ENCODE measurements at regions not wholly inside any gene's neighbourhood (a gene's known extent, or its start where the extent isn't known, plus 50 kb on each side); places are given as distances from the start of the nearest gene placed in this dataset.
A peak's percentile ranks its signal among the peaks of the same experiment; 100 is the strongest.

DNA sequence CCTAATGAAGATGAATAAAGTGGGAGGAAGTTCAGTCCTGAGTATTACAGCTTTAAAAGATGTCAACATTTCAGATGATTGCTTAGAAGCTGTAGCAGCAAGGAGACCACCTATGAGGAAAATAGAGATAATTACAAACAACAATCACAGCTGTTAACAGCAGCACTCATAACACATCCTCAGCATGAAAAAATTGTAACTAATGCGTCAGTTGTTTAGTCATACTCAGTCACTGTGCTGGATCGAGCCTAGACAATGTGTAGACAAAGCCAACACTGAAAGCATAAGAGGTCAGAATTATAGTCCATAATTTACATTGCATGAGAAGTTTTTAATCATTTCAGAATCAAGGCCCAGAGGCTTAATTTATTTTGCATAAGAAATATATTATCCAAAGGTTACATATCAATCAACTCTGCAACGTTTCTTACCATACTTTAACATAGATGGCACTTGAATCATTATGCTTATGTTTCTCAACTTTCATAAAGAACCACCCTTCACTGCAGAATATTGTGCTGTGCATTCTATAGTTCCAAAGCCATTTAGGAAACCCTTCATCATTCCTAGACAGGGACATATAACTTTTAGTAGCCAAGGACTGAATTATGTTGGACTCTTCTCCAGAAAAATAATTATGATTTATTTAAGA is 60.2 kb upstream of the HAPLN1 start:
- DNase-seq (ENCODE audit: low read depth): no peak
- TF ChIP-seq, protein P1, sequence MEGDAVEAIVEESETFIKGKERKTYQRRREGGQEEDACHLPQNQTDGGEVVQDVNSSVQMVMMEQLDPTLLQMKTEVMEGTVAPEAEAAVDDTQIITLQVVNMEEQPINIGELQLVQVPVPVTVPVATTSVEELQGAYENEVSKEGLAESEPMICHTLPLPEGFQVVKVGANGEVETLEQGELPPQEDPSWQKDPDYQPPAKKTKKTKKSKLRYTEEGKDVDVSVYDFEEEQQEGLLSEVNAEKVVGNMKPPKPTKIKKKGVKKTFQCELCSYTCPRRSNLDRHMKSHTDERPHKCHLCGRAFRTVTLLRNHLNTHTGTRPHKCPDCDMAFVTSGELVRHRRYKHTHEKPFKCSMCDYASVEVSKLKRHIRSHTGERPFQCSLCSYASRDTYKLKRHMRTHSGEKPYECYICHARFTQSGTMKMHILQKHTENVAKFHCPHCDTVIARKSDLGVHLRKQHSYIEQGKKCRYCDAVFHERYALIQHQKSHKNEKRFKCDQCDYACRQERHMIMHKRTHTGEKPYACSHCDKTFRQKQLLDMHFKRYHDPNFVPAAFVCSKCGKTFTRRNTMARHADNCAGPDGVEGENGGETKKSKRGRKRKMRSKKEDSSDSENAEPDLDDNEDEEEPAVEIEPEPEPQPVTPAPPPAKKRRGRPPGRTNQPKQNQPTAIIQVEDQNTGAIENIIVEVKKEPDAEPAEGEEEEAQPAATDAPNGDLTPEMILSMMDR (conservative IDR thresholded peaks at IDR 0.05; ENCODE audit: low read length): no peak
- no peak overlapping the region for H3K4me3 ChIP-seq (ENCODE audit: low read length)

DNA sequence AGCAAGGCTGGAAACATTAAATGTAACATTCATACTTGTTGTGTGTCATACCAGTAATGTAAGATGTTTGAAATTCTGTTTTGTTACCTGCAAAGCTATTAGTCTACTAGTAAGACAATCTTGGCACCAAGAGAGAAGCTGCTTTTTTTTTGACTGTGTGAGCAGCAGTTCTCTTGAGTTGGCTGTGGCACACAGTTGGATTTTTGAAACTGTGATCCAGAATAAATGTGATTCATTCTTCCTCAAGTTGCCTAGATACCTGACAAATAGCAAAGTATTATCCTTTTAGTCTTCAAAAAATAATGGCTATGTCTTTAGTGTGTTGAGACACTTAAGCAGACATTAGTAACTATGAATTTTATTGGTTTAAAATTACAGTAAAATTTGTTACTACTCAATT is 57.2 kb upstream of the HAPLN1 start:
- no peak overlapping the region for H3K4me3 ChIP-seq (ENCODE audit: low read length)
- TF ChIP-seq, protein P1 (conservative IDR thresholded peaks at IDR 0.05; ENCODE audit: low read length): no peak

DNA sequence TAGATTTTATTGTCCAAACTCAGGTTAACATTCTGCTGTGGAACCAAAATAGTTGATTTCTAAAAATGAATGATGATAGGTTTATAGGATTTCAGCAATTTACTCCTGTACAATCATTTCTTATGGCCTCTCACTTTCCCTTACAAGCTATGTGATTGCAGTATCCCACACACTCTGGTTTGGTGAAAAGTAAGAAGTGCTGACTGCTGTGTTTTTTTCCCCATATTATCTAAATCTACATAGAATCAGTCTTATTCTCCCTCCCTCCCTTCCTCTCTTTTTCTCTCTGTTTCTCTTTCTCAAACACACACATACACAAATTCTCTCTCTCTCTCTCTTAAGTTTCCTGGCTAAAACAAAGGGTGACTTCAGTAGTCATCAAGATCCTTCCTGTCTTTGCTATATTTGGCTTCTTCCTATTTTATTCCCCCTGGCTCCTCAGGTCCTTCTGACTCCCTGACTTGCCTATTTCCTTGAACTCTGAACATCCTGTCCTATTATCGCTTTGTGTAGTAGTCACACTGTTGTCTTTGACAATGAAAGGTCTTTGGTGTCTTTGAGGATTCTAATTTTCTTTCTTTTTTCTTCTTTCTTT is 55.9 kb upstream of the HAPLN1 start:
- DNase-seq (ENCODE audit: low read depth): no peak
- no peak overlapping the region for H3K4me3 ChIP-seq (ENCODE audit: low read length)
- TF ChIP-seq, protein P1 (conservative IDR thresholded peaks at IDR 0.05; ENCODE audit: low read length): no peak

More for the DNA sequence above, 57.2 kb upstream of the HAPLN1 start:
- peak; percentile 24 for DNase-seq (ENCODE audit: low read depth)
